Kasumi-1 (cell line): ENCODE measurements at regions not wholly inside any gene's neighbourhood (a gene's known extent, or its start where the extent isn't known, plus 50 kb on each side); places are given as distances from the start of the nearest gene placed in this dataset.
"Not testable (repeated sequence)": the region's sequence is repeated elsewhere in the genome, so short reads cannot be mapped to it uniquely, and the experiment has no call there.

Experiments
- DNase-seq, 2 experiments: peaks; one replicate each; lab custom pipeline; 2025; lab: John Stamatoyannopoulos, UW

- no peak for DNase-seq
Observed at GRCh38 chr5:135157421-135158313, 123.6 kb upstream of the PITX1 start.

GRCh38 chr5:135156715-135157404, 122.8 kb upstream of the PITX1 start:
- no peak for DNase-seq

GRCh38 chr5:135156337-135156714, 122.3 kb upstream of the PITX1 start:
- no peak for DNase-seq

GRCh38 chr5:135155616-135156214, 121.7 kb upstream of the PITX1 start:
- DNase-seq: no peak

- no peak for DNase-seq
Observed at GRCh38 chr5:135154961-135155360, 120.9 kb upstream of the PITX1 start.

GRCh38 chr5:135154197-135154596, 120.2 kb upstream of the PITX1 start:
- no peak for DNase-seq

GRCh38 chr5:135153661-135154060, 119.6 kb upstream of the PITX1 start:
- DNase-seq: no peak

- no peak for DNase-seq
Observed at GRCh38 chr5:135153259-135153658, 119.2 kb upstream of the PITX1 start.

GRCh38 chr5:135151660-135152059, 117.6 kb upstream of the PITX1 start:
- DNase-seq: not testable (repeated sequence)

- DNase-seq: no peak
Observed at GRCh38 chr5:135151256-135151655, 117.2 kb upstream of the PITX1 start.

- DNase-seq: no peak
Observed at GRCh38 chr5:135150767-135151166, 116.7 kb upstream of the PITX1 start.

GRCh38 chr5:135149956-135150723, 116.1 kb upstream of the PITX1 start:
- no peak for DNase-seq

- DNase-seq: no peak
Observed at GRCh38 chr5:135149229-135149955, 115.4 kb upstream of the PITX1 start.

GRCh38 chr5:135147294-135148090, 113.5 kb upstream of the PITX1 start:
- DNase-seq: no peak

GRCh38 chr5:135145985-135146384, 112.0 kb upstream of the PITX1 start:
- no peak for DNase-seq

- not testable (repeated sequence) for DNase-seq
Observed at GRCh38 chr5:135143682-135144081, 109.7 kb upstream of the PITX1 start.

GRCh38 chr5:135141303-135142268, 107.6 kb upstream of the PITX1 start:
- no peak for DNase-seq

GRCh38 chr5:135140446-135141204, 106.6 kb upstream of the PITX1 start:
- DNase-seq: peak in 1 of 2 experiments; percentile 9
